GM18861 (cell line): ENCODE measurements at regions not wholly inside any gene's neighbourhood (a gene's known extent, or its start where the extent isn't known, plus 50 kb on each side); places are given as distances from the start of the nearest gene placed in this dataset.
"Not testable (repeated sequence)": the region's sequence is repeated elsewhere in the genome, so short reads cannot be mapped to it uniquely, and the experiment has no call there.

Experiments
- ATAC-seq: cut with Tn5 transposase; IDR thresholded peaks from one replicate; pipeline ENCODE4 v1.9.1; 2021; ENCODE audit not compliant: unreplicated experiment

- ATAC-seq: no peak
Measured at GRCh38 chr2:226295681-226296080, 503.9 kb downstream of the IRS1 start.

DNA sequence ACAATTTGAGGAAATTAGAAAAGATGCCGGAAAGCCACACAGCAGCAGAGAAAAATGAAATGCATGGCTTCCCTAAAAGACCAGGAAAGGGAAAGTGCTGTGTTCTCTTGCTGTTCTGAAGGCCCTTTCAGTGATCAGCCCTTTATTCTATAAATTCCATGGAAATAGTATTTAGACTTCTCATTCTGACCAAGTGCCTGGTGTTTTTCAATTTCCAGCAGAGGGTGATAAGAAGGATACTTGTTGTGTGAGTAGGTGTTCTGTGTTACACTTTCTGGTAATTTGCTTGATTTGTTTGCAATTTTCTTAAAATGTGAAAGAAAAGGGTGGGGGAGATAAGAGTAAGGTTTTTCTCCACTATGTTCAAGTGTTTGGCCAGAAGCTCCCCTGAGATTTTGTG, 504.5 kb downstream of the IRS1 start:
- ATAC-seq: no peak

- ATAC-seq: not testable (repeated sequence)
Measured at GRCh38 chr2:226291281-226291680, 508.3 kb downstream of the IRS1 start.

DNA sequence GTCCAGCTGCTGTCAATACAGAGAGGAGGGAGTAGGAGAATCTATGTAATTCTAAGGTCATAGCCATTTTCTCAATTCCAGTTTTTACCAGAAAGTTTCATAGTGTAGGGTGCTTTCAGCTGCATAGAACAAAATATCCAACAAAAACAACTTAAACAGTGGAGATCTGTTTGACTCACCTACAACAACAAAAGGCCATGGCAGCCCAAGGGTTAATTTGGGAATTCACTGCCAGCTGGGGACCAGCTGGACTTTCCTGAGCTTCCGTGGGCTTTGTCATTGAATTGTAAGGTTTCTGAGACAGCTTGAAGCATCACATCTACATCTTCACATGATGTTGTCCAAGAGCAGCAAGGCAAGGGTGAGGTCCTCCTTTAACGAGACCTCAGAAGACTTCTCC, 512.7 kb downstream of the IRS1 start:
- ATAC-seq: no peak

DNA sequence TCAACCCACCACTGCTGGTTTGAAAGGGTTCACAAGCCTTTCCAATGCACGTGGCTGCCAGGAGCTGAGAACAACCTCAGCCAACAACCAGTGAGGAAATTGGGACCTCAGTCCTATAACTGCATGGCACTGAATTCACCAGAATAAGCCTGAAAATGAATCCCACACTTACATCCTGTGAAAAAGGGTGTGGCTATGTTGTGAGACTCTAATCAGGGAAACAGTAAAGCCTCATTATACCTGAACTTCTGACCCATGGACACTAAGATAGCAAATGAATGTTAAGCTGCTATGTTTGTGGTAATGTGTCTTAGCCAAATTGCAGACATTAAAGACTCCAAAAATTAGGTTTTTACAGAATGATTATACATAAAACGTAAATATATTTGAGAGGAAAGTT, 515.8 kb downstream of the IRS1 start:
- ATAC-seq: no peak

GRCh38 chr2:226282151-226282550, 517.5 kb downstream of the IRS1 start:
- ATAC-seq: no peak

DNA sequence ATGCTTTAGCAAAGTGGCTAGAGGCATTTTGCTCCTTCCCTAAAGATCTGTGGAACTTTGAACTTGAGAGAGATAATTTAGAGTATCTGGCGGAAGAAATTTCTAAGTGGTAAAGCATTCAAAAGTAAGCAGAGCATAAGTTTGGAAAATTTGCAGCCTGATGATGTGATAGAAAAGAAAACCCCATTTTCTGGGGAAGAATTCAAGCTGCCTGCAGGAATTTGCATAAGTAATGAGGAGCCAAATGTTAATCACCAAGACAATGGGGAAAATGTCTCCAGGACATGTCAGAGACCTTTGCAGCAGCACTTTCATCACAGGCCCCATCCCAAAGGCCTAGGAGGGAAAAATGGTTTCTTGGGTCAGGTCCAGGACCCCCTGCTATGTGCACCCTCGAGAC, 519.5 kb downstream of the IRS1 start:
- not testable (repeated sequence) for ATAC-seq

GRCh38 chr2:226275215-226275614, 524.4 kb downstream of the IRS1 start:
- ATAC-seq: no peak

DNA sequence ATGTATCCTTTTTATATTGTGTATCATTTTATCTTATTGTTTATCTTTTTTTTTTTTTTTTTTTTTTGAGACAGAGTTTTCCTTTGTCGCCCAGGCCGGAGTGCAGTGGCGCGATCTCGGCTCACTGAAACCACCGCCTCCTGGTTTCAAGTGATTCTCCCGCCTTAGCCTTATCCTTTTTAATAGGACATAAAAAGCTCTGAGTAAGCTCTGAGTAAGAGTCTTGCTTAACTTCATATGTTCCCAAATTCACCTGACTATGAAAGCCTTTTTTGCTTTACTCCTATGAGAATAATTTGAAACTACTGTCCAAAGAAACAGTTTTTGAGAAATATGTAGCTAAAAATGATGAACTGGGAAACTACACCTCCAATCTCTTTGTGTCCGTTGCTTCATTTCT, 525.5 kb downstream of the IRS1 start:
- no peak for ATAC-seq

GRCh38 chr2:226273440-226273839, 526.2 kb downstream of the IRS1 start:
- no peak for ATAC-seq

- ATAC-seq: no peak
Measured at GRCh38 chr2:226272435-226272834, 527.2 kb downstream of the IRS1 start.

DNA sequence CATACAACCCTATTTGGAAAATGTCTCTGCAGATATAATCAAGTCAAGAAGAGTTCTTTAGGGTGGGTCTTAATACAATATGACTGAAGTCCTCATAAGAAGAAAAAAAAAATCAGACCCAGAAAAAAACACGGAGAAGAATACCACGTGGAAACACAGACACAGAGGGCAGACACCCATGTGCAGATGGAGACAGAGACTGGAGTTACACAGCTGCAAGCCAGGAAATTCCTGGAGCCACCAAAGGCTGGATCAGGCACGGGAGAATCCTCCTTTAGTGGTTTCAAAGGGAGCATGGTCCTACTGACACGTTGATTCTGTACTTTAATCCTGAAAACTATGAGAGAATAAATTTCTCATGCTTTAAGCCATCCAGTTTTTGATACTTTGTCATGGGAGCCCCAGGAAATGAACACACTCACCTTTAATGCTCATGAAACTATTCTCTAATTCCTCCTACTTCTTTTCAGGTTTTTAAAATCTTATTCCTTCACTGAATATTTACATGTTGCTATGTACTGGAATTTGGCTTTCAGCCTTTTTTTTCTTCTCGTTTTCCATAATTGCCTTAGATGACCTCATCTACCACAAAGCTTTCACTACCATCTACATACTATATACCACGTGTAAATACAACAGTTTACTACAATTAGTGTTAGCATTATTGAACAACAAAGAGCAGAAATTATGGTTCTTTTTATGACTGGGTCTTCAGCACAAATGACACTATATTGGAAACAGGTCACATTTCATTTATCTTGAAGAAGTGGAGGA, 529.1 kb downstream of the IRS1 start:
- no peak for ATAC-seq

GRCh38 chr2:226267516-226268289, 531.9 kb downstream of the IRS1 start:
- no peak for ATAC-seq

DNA sequence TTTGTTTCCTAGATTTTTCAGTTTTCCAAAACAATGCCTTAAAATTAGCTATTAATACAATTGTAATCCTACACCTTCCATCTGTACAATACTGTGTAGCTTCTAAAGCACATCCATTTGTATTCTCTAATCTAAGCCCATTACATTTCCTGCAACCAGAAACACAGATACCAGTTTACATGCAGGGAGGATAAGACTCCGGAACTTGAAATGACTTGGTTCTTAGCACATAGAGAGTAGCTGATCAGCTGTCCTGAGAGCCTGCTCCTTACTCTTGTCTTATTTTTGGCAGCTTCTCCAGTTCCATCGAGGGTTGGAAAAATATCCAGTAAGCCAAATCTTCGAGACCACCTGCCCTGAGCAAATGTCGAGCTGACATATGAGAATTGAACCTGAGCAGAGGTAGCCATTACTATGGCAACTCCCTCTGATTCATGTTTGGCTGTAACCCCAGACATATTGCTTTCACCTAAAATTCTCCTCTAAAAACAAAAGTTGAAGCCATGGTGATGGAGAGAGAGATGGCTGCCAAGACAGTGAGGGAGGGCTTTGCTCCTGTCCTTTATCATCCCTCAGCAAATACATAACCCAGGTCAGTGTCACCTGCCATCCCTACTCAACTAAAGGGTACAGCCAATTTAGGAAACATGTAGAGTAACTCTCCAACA, 542.8 kb downstream of the IRS1 start:
- ATAC-seq: no peak

DNA sequence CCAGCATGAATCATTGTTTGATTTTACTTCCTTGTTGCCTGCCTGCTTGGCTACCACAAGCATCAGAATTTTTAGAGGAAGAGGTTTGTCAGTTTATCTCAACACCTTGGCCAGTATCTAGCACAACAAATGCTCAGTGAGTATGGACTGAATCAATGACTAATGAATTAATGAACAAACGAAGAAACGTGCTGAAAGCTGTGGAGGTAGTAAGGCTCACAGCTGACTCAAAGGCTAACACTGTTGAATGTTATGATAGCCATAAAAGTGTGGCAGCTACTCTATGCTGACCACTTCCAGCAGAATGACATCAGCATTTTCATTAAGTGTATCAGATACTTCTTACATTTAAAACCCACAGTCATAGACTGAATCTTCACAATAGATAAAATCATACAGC, 543.4 kb downstream of the IRS1 start:
- no peak for ATAC-seq

- no peak for ATAC-seq
Measured at GRCh38 chr2:226251661-226252060, 548.0 kb downstream of the IRS1 start.

DNA sequence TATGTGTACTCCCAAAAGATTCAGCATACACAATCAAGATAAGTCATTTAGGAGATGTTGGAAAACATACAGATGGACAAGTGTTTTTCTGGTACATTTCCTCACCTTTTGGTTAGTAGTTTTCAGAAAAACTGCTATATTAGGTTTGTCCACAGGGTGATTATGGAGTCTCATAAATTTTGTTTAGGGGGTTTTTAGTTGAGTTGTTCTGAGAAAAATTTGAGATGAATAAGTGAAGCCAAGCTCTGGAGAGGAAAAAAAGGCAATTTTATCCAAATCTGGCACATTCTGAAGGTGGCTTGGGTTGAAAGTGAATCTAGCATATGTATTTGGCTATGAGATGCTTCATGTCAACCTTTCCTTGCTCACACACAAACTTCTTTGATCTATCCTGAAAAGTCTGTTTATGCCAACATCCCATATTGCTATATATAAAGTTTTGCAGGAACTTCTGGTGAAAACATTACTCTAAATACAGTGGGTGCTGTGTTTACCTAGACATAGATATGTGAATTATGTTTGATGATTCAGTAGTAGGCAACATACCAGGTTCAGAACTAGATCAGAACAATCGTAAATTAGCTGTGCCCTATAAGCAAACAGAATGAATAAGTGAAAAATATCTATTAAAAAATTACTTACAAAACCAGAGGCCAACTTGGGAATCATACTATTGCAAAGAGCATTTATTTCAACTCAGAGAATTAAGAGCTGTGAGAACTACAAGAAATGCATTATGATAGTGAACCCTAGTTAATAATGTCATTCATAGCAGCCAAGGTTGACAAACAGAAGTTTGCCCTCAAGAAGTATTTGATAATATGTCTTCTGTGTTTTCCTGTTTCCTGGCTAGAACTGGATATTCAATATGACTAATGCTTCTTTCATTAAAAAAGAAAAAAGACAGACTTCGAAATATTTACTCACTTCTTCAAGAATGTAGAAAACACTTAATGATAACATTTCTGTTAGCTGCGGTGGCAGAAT, 552.0 kb downstream of the IRS1 start:
- ATAC-seq: no peak

DNA sequence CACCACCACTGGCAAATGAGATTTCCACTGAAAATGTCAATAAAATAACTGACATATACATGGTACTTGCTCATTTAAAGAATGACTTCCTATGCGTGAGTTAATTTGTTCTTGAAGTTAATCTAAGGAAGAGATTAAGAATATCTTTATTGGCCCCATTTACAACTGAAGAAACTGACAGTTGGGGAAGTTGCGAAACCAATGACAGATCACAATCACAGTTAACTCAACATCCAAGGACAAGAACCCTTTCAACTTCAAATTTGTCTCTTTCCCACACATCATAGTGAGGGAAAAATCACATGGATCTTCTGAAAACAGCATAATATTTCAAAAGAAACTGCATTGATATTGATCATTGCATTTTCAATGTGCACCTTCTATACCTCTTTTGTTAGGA, 565.4 kb downstream of the IRS1 start:
- ATAC-seq: no peak

DNA sequence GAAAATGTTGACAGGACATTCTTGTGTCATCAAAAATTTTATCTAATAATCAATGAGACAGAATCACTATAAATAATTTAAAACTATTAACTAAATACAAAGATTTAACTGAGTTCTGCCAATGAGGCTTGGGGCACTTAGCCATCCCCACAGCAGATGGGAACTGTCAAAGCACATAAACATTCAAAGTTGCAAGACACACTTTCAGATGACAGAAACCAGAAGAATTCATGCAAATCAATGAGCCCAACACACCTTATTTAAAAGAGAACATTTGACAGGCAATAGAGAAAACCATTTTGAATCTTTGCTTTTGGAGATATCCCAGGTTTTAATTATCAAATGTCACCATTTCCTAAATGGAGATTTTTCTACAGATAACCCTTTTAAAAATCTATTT, 566.2 kb downstream of the IRS1 start:
- no peak for ATAC-seq

DNA sequence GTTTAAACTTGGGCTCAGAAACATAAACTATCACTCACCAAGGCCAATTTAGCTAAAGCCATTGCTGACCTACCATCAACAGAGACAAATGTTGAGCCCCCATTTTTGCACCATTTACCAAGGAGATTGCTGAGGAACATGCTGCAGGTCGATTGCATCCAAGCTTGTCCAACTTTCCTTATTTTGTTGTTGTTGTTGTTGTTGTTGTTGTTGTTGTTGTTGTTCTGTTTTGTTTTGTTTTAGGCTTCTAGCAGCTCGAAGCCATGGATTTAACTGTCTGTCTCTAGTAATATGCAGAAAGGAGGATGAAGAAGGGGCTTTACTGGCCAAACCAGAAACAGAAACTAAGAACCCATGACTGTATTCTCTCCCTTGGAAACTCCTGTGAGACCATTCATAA, 571.5 kb downstream of the IRS1 start:
- ATAC-seq: no peak

- no peak for ATAC-seq
Measured at GRCh38 chr2:226227341-226227740, 572.3 kb downstream of the IRS1 start.
